SK-N-SH (cell line): ENCODE measurements at regions not wholly inside any gene's neighbourhood (a gene's known extent, or its start where the extent isn't known, plus 50 kb on each side); places are given as distances from the start of the nearest gene placed in this dataset.

Experiments
- GABPA ChIP-seq: IDR thresholded peaks from 2 replicates; pipeline ENCODE4 v1.4.0; 2012; ENCODE audit warnings: low read depth, mild to moderate bottlenecking
- TF ChIP-seq, protein P1 (sequence below): fragments of 150-350 bp; IDR thresholded peaks from 2 replicates; pipeline ENCODE4 v1.6.1; 2016; ENCODE audit warnings: mild to moderate bottlenecking, low read depth, low read length

- TF ChIP-seq, protein P1, sequence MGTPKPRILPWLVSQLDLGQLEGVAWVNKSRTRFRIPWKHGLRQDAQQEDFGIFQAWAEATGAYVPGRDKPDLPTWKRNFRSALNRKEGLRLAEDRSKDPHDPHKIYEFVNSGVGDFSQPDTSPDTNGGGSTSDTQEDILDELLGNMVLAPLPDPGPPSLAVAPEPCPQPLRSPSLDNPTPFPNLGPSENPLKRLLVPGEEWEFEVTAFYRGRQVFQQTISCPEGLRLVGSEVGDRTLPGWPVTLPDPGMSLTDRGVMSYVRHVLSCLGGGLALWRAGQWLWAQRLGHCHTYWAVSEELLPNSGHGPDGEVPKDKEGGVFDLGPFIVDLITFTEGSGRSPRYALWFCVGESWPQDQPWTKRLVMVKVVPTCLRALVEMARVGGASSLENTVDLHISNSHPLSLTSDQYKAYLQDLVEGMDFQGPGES, result no peak
- no peak for TF ChIP-seq GABPA
Observed at GRCh38 chr16:66175058-66175457, 191.4 kb upstream of the CDH5 start.
